ENCODE measurements at regions not wholly inside any gene's neighbourhood (a gene's known extent, or its start where the extent isn't known, plus 50 kb on each side); places are given as distances from the start of the nearest gene placed in this dataset.
"Not testable (repeated sequence)": the region's sequence is repeated elsewhere in the genome, so short reads cannot be mapped to it uniquely, and the experiment has no call there.

- no peak overlapping the region for H3K27ac Mint-ChIP-seq (ENCODE audit: low read depth, unreplicated experiment)
- no peaks in the 10 kb centered on the region for H3K36me3 Mint-ChIP-seq (ENCODE audit: insufficient read depth, unreplicated experiment)
- POLR2A ChIA-PET = no interaction called here
- intact Hi-C loops (cut with micrococcal nuclease) = loop anchor here (5.0 kb wide), 1 partner anchor 178 kb away; no protein-coding TSS in a partner anchor
- TF ChIP-seq CTCF (IDR thresholded peaks at IDR 0.05; ENCODE audit: unreplicated experiment) = no peak
- no peak for DNase-seq (ENCODE audit: unreplicated experiment)
- H3K27me3 Mint-ChIP-seq (ENCODE audit: insufficient read depth, unreplicated experiment) = no peaks in the 10 kb centered on the region
- H3K4me3 Mint-ChIP-seq (ENCODE audit: unreplicated experiment) = no peak overlapping the region
- peaks cover 7% of the 10 kb centered on the region for H3K9me3 Mint-ChIP-seq (ENCODE audit: unreplicated experiment)
- no peaks in the 10 kb centered on the region for H3K4me1 Mint-ChIP-seq (ENCODE audit: insufficient read depth, unreplicated experiment)
- CTCF ChIA-PET = interaction anchor here (0.6 kb wide), 1 partner anchor 227 kb away, joined by 3 read pairs; no protein-coding TSS in a partner anchor
- BruUV-seq (replicated peaks) = no TSS peak
Measured at GRCh38 chr5:173394701-173395100, 66.5 kb upstream of the STC2 start.

GRCh38 chr5:173392172-173392571 is 64.0 kb upstream of the STC2 start:
- no peaks in the 10 kb centered on the region for H3K27me3 Mint-ChIP-seq (ENCODE audit: insufficient read depth, unreplicated experiment)
- BruUV-seq (replicated peaks) = no TSS peak
- H3K36me3 Mint-ChIP-seq (ENCODE audit: insufficient read depth, unreplicated experiment) = no peaks in the 10 kb centered on the region
- H3K4me1 Mint-ChIP-seq (ENCODE audit: insufficient read depth, unreplicated experiment) = no peaks in the 10 kb centered on the region
- no peak overlapping the region for H3K27ac Mint-ChIP-seq (ENCODE audit: low read depth, unreplicated experiment)
- H3K9me3 Mint-ChIP-seq (ENCODE audit: unreplicated experiment) = peaks cover 7% of the 10 kb centered on the region
- POLR2A ChIA-PET = no interaction called here
- no peak overlapping the region for H3K4me3 Mint-ChIP-seq (ENCODE audit: unreplicated experiment)
- no peak for DNase-seq (ENCODE audit: unreplicated experiment)
- CTCF ChIA-PET = interaction anchor here (0.9 kb wide), 1 partner anchor 181 kb away, joined by 6 read pairs; no protein-coding TSS in a partner anchor
- no peak for TF ChIP-seq CTCF (IDR thresholded peaks at IDR 0.05; ENCODE audit: unreplicated experiment)
- intact Hi-C loops (cut with micrococcal nuclease) = no loop called here

- H3K4me3 Mint-ChIP-seq (ENCODE audit: unreplicated experiment) = no peak overlapping the region
- BruUV-seq (replicated peaks) = no TSS peak
Measured at GRCh38 chr5:173391031-173391430, 62.8 kb upstream of the STC2 start.

GRCh38 chr5:173387293-173387692 is 59.1 kb upstream of the STC2 start:
- H3K27ac Mint-ChIP-seq (ENCODE audit: low read depth, unreplicated experiment); intact Hi-C loops (cut with micrococcal nuclease); H3K4me3 Mint-ChIP-seq (ENCODE audit: unreplicated experiment); H3K36me3 Mint-ChIP-seq (ENCODE audit: insufficient read depth, unreplicated experiment); CTCF ChIA-PET; H3K9me3 Mint-ChIP-seq (ENCODE audit: unreplicated experiment); H3K27me3 Mint-ChIP-seq (ENCODE audit: insufficient read depth, unreplicated experiment); DNase-seq (ENCODE audit: unreplicated experiment); POLR2A ChIA-PET; BruUV-seq (replicated peaks); H3K4me1 Mint-ChIP-seq (ENCODE audit: insufficient read depth, unreplicated experiment): not testable (repeated sequence)

More at GRCh38 chr5:173391031-173391430, 62.8 kb upstream of the STC2 start:
- ChIA-PET CTCF (interaction anchor here (1.6 kb wide), 1 partner anchor 10 kb away, joined by 3 read pairs; no protein-coding TSS in a partner anchor), POLR2A (no interaction called here)
- H3K36me3 Mint-ChIP-seq (ENCODE audit: insufficient read depth, unreplicated experiment) = no peaks in the 10 kb centered on the region
- H3K9me3 Mint-ChIP-seq (ENCODE audit: unreplicated experiment) = peaks cover 7% of the 10 kb centered on the region
- no peaks in the 10 kb centered on the region for H3K4me1 Mint-ChIP-seq (ENCODE audit: insufficient read depth, unreplicated experiment)
- no peak for TF ChIP-seq CTCF (IDR thresholded peaks at IDR 0.05; ENCODE audit: unreplicated experiment)
- no peak for DNase-seq (ENCODE audit: unreplicated experiment)
- no peak overlapping the region for H3K27ac Mint-ChIP-seq (ENCODE audit: low read depth, unreplicated experiment)
- no peaks in the 10 kb centered on the region for H3K27me3 Mint-ChIP-seq (ENCODE audit: insufficient read depth, unreplicated experiment)
- intact Hi-C loops (cut with micrococcal nuclease) = no loop called here

- intact Hi-C loops (cut with micrococcal nuclease) = no loop called here
- POLR2A ChIA-PET = interaction anchor here (1.4 kb wide), 1 partner anchor 68 kb away, joined by 3 read pairs; no protein-coding TSS in a partner anchor
- no peak overlapping the region for H3K4me3 Mint-ChIP-seq (ENCODE audit: unreplicated experiment)
Measured at GRCh38 chr5:173385832-173386360, 57.7 kb upstream of the STC2 start.

More at GRCh38 chr5:173385832-173386360, 57.7 kb upstream of the STC2 start:
- Mint-ChIP-seq H3K9me3 (ENCODE audit: unreplicated experiment) (no peaks in the 10 kb centered on the region), H3K4me1 (ENCODE audit: insufficient read depth, unreplicated experiment) (no peaks in the 10 kb centered on the region), H3K36me3 (ENCODE audit: insufficient read depth, unreplicated experiment) (no peaks in the 10 kb centered on the region), H3K27ac (ENCODE audit: low read depth, unreplicated experiment) (no peak overlapping the region), H3K27me3 (ENCODE audit: insufficient read depth, unreplicated experiment) (no peaks in the 10 kb centered on the region)
- BruUV-seq (replicated peaks) = no TSS peak
- DNase-seq (ENCODE audit: unreplicated experiment) = peak; percentile 34
- no peak for TF ChIP-seq CTCF (IDR thresholded peaks at IDR 0.05; ENCODE audit: unreplicated experiment)
- CTCF ChIA-PET = no interaction called here

All from MCF 10A (cell line).